ENCODE measurements at regions not wholly inside any gene's neighbourhood (a gene's known extent, or its start where the extent isn't known, plus 50 kb on each side); places are given as distances from the start of the nearest gene placed in this dataset.

GRCh38 chr20:10965936-10966470, 292.2 kb upstream of the JAG1 start (continued):
- TF ChIP-seq ATF2 (CRISPR knock-in tag; IDR thresholded peaks at IDR 0.05; ENCODE audit: borderline replicate concordance, low read depth), result no peak
- TF ChIP-seq GABPB1 (CRISPR knock-in tag; IDR thresholded peaks at IDR 0.05), result no peak
- TF ChIP-seq RELA (CRISPR knock-in tag; IDR thresholded peaks at IDR 0.05; ENCODE audit: borderline replicate concordance), result no peak
- TF ChIP-seq OVOL2 (CRISPR knock-in tag; IDR thresholded peaks at IDR 0.05; ENCODE audit: borderline replicate concordance), result no peak
- no peak for TF ChIP-seq SMAD4 (CRISPR knock-in tag; IDR thresholded peaks at IDR 0.05)
- no peak for TF ChIP-seq ZNF396 (CRISPR knock-in tag; IDR thresholded peaks at IDR 0.05; ENCODE audit: borderline replicate concordance)
- no peak for TF ChIP-seq FOXK1 (CRISPR knock-in tag; IDR thresholded peaks at IDR 0.05)
- TF ChIP-seq ATF1 (CRISPR knock-in tag; IDR thresholded peaks at IDR 0.05), result no peak
- no peak for TF ChIP-seq HMGXB4 (CRISPR knock-in tag; IDR thresholded peaks at IDR 0.05)

- ChIA-PET POLR2A (no interaction called here), CTCF (no interaction called here)
- H3K36me3 Mint-ChIP-seq, result no peaks in the 10 kb centered on the region
- H3K27ac Mint-ChIP-seq, result no peak overlapping the region
- no peaks in the 10 kb centered on the region for H3K27me3 Mint-ChIP-seq (ENCODE audit: low read depth)
- H3K4me1 Mint-ChIP-seq, result peaks cover 4% of the 10 kb centered on the region
- no peak for ATAC-seq
- no peak for DNase-seq (ENCODE audit: low spot score)
- H3K4me3 Mint-ChIP-seq, result no peak overlapping the region
- H3K9me3 Mint-ChIP-seq, result peaks cover 14% of the 10 kb centered on the region
- TF ChIP-seq NR2C2 (CRISPR knock-in tag; IDR thresholded peaks at IDR 0.05), result no peak
- TF ChIP-seq ZNF219 (CRISPR knock-in tag; IDR thresholded peaks at IDR 0.05; ENCODE audit: borderline replicate concordance), result no peak
- no peak for TF ChIP-seq ZNF232 (CRISPR knock-in tag; IDR thresholded peaks at IDR 0.05)
- no peak for TF ChIP-seq IRF2 (CRISPR knock-in tag; IDR thresholded peaks at IDR 0.05; ENCODE audit: borderline replicate concordance, low read depth)
- TF ChIP-seq TEAD1 (CRISPR knock-in tag; IDR thresholded peaks at IDR 0.05), result no peak
- no peak for TF ChIP-seq SMAD3 (CRISPR knock-in tag; IDR thresholded peaks at IDR 0.05; ENCODE audit: borderline replicate concordance)
- no peak for TF ChIP-seq CREB1 (CRISPR knock-in tag; IDR thresholded peaks at IDR 0.05)
- no peak for TF ChIP-seq MLX (CRISPR knock-in tag; IDR thresholded peaks at IDR 0.05)
- TF ChIP-seq ZNF532 (CRISPR knock-in tag; IDR thresholded peaks at IDR 0.05; ENCODE audit: borderline replicate concordance), result no peak
- TF ChIP-seq GTF2I (CRISPR knock-in tag; conservative IDR thresholded peaks at IDR 0.05), result no peak
- no peak for TF ChIP-seq PRDM15 (CRISPR knock-in tag; IDR thresholded peaks at IDR 0.05)
- TF ChIP-seq ZNF281 (CRISPR knock-in tag; IDR thresholded peaks at IDR 0.05), result no peak
- TF ChIP-seq TCF7 (CRISPR knock-in tag; IDR thresholded peaks at IDR 0.05; ENCODE audit: low read depth), result no peak
Measured at GRCh38 chr20:10970109-10970508, 296.3 kb upstream of the JAG1 start.
